ENCODE measurements at regions not wholly inside any gene's neighbourhood (a gene's known extent, or its start where the extent isn't known, plus 50 kb on each side); places are given as distances from the start of the nearest gene placed in this dataset.
A peak's percentile ranks its signal among the peaks of the same experiment; 100 is the strongest.

DNA sequence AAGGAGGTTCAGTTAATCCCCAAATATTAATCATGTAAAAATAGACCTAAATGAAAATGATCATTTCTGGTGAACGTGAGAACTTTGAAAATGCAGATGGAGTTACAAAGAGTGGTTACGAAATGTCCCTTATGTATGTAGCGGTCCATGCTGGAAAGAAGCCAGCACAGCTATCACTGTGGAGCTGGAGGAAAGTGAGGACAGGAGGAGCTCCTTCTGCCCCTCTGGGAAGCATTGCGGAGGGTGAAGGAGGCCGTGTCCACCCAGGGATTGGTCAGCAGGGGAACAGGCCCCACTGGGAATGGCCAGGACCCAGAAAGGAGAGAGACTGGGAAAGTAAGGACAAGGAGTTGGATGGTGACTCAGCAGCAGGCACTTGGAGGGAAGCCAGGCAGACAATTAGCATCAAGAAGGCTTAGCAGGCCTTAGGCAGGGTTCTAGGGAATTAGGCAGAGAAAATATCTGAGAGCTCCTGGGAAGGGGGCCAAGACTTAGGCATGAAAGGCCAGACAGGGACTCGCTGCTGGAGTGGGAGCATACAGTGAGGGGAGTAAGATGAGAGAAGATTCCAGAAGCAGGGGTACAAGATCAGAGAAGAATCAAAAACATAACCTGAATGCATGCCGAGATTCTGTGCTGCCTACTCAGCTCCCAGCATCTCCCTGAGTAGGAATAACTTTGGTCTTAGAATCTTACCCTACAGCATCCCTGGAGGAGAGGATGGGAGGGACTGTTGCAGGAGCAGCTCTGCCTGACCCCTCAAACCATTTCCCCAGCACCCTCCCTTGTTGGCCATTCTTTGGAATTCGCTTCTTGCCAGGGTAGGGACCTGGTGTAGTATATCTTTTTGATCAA lies 171.0 kb upstream of the UMPS start:
- peak; percentile 92 for DNase-seq

DNA sequence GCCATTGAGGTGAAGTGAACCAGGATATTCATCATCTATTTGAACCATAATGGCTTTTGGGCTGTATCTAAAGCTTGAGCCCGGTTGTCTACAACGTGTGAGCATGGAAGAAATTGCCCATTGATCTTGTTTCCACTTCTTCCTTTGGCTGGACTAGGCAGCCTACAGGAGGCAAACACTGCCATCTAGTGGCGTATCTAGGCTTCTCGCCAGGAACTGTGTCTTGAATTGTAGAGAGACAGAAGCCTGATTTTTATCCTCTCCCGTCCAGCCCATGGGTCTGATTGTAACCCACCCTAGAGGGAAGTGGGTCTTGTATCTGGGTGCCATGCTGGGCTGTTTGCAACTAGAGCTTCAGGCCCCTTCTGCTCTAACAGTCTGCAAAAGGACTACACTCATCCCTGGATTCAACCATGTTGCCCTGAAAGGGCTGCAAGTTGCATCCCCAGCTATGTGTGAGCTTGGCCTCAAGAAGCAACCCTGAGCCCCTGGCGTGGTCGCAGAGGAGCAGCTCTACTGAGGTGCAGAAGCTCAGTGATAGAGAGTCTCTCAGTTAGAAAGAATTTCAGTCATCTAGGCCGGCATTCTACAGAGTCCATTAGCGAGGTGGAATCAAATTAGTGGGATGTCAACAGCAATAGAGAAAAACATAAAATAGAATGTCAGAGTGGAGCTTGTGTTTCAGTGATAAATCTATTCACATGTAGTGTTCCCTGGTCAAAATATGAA lies 170.2 kb upstream of the UMPS start:
- peak; percentile 80 for DNase-seq

DNA sequence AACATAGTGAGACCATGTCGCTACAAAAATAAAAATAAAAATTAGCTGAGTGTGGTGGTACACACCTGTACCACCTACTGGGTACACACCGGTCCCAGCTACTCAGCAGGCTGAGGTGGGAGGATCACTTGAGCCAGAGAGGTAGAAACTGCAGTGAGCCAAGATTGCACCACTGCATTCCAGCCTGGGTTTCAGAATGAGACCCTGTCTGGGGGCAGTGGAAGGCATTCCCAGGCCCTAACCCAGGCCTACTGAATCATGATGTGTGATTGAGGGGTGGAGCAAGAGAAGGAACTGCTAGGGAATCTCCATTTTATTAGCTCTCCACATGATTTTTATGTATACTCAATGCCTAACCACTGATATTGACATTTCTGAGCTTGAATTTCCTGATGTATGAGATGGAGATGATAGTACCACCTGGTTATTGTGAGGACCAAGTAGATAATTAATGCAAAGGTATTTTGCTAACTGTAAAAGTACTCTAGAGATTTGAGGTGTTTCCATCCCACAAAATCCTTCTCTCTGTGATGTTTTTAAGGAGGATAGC lies 169.5 kb upstream of the UMPS start:
- no peak for DNase-seq

DNA sequence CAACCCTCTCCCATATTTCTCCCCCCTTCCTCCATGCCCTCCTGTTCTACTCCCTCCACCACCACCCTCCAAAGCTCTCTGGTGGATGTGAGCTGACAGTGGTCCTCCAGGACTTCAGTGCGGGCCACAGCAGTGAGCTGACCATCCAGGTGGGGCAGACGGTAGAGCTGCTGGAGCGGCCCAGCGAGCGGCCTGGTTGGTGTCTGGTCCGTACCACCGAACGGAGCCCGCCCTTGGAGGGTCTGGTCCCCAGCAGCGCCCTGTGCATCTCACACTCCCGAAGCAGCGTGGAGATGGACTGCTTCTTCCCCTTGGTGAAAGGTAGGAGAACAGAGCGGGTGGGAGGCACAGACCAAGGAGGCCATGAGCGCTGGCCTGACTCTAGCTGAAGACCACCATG lies 167.5 kb upstream of the UMPS start:
- no peak for DNase-seq

DNA sequence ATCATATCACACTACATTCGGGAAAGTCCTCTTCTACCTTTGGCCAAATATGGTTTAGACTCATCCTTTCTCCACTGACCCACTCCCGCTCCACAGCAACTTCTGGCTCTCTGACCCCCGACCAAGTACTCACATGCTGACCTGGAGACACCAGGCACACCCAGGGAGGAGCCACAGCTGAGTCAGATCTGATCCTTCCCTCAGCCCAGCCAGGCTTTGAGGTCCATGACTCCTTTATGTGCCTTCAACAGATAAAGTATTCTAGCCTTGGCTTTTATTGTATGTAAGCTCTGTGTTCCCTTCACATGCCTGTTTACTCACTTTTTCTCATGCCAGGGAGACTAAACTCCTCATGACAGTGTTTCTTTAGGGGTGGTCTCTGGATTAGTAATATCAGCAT lies 166.9 kb upstream of the UMPS start:
- DNase-seq: no peak

DNA sequence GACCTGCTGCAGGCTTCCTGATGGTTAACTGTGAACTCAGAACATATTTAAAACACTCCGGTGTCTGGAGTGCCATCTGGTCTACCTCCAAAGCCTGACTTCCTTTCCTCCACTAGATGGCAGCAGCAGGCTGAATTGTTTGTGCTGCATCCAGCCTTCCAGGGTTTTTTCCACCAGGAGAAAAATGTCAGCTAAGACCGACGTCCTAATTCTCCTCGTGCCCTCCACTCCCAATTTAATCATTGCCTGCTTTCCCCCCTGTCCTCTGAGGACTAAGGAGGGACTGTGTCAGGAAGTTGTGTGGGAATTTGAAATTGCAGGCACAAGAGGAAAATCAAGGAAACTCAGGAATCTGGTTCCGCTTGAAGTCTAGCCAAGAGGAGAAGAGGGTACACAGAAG lies 165.2 kb upstream of the UMPS start:
- DNase-seq: peak; percentile 80

DNA sequence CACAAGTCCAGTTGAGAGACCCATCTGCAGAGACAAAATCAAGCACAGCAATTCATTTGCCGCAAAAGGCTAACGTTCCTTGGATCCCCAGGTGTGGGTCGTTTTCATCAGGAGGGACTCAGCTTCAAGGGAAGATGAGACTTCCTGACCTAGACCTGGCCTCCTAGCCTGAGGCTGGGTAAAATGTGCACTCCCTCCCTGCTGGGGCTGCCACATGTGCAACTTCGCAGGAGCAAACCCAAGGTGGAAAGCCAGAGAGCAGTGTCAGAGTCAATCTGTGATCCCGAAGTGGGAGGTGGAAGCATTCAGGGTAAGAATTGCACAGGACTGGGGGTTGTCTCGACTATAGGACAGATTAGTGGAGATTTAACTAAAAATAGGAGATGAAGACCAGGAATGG lies 164.7 kb upstream of the UMPS start:
- DNase-seq: no peak

DNA sequence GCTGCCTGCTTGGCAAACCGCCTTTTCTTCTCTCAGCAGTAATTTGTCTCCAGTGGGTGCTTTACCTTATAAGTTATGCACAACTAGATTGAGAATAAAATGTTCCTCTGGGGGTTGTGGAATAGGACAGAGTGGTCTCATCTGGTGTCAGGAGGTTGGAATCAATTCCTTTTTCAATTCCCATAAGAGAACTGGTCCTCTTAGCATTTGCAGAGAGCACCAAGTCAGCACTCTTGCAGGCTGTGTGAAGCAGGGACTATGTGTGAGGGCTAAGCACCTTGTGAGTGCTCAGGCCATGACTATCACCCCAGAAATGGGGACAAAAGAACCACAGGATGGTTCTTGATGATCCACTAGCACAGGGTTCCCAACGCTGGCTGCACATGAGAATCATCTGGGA lies 163.6 kb upstream of the UMPS start:
- no peak for DNase-seq

DNA sequence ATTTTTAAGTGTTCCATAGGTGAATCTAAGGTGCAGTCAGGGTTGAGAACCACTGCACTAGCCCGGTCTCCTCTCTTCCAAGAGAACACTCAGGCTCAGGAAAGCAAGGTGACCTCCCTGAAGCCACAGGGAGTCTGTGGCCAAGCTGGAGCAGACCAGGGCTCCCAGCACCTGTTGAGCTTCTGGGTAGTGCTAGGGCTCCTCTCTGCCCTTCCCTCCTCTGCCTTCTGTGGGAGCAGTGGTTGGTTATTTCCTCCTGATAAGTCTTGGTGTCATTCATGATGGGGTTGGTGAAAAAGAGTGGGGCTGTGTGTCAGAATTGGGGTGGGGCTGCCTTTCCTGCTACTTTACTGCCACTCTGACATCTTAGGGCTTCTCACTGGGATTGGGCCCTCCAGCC lies 163.1 kb upstream of the UMPS start:
- DNase-seq: no peak

DNA sequence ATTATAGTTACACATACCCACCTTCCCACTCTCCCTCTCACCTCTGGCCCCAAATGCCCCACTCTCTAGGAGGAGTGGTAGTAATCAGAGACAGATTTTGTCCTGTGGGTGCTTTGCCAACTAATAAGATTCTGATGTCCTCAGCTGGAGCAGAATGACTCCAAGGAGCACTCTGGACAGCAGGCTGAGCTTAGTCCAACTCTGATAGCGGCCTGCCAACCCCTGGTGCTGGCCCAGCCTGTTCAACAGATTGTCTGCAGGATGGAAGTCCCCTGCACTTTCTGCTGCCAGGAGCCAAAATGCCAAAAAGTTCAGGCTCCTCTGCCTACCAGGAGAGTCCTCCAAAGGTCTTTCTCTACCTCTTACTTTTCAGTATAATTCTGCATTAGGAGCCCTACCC lies 160.5 kb upstream of the UMPS start:
- no peak for DNase-seq

DNA sequence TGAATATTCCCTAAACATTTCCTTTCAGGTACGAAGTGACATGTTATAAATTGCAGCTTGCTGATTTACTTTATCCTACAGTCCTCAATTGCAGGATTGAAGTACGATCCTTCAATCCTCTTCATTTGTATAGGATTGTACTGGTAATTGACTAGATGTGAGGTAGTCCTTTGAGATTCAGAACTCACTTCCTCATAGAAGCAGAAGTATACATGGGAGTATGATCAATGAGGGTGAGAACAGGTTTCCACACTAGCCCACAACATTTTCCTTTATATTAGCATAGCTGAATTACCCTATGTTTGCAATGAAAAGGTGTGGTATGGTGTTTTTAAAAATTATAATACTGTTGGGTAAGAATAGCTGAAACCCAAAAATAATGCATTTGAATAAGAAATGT lies 160.0 kb upstream of the UMPS start:
- no peak for DNase-seq

DNA sequence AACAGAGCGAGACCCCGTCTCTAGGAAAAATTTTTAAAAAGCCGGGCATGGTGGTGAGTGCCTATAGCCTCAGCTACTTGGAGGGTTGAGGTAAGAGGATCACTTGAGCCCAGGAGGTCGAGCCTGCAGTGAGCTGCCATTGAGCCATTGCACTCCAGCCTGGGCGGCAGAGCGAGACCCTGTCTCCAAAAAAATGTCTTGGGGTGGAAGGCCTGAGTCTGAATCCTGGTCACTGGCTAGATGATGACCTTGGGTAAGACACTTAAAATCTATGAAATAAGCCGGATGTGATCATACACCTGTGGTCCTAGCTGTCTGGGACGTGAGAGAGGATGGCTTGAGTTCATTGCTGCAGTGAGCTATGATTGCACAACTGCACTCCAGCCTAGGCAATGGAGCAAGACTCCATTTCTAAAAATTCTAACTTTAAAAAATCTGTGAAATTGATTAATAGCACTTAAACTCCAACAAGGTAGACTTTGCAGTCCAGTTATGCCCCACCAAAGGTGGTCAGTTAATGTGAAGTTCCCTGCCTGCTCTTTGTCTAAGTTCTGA lies 157.3 kb upstream of the UMPS start:
- DNase-seq: no peak

DNA sequence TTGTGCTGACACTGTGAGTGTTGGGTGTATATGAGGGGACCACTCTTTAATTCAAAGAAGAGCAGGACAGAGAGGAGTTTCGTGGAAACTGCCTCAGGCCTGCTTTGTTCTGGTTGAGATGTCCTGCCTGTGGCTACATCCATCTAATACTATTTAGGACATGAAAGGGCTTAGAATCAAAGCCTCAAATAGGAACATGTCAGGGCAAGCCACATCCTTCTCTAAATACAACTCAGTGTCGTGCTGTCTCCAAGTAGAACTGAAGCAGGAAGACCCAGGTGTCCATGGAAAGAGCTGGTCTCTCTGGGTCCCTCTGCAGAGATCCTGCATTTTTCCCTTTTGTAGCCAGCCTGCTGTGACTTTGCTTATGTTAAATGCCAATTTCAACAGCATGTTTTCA lies 156.2 kb upstream of the UMPS start:
- no peak for DNase-seq

DNA sequence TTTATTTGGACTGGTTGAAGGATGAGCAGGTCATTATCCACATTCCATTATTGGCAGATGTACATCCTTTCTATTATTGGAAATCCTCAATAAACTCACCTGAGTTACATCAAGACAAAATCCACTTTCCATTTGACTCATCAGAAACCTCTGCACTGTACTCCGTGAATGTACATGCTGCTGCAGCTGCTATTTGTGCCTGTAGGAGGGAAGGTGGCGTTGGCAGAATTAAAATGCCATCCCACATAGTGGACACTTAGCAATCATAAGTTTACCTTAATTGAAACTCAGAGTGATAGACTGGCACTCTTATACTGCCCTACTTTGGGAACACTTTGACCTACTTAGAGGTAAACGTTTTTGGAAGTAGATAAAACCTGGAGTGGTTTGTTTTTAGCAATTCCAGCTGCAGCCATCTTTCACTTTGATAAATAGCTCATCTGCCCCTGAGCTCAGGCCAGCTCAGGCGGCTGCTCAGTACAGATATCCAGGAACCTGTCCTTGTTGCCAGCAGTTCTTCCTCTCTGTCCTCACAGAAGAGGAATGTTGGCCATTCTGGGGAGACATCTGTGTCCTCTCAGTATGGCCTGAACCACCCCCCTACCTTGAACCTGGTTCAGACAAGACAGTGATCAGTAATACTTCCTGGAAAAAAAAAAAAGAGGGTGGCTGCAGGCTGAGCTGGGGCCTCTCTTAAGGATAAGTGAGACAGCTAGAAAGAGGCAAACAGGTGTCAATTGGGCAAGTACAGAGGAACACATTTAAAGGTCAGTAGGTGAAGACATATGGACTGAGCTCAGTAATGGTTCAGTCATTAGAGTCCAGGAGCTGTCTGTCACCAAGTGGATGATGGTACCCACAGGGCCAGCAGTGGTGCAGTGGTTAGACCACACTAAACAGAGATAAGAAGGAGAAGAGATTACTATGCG lies 153.4 kb upstream of the UMPS start:
- no peak for DNase-seq

DNA sequence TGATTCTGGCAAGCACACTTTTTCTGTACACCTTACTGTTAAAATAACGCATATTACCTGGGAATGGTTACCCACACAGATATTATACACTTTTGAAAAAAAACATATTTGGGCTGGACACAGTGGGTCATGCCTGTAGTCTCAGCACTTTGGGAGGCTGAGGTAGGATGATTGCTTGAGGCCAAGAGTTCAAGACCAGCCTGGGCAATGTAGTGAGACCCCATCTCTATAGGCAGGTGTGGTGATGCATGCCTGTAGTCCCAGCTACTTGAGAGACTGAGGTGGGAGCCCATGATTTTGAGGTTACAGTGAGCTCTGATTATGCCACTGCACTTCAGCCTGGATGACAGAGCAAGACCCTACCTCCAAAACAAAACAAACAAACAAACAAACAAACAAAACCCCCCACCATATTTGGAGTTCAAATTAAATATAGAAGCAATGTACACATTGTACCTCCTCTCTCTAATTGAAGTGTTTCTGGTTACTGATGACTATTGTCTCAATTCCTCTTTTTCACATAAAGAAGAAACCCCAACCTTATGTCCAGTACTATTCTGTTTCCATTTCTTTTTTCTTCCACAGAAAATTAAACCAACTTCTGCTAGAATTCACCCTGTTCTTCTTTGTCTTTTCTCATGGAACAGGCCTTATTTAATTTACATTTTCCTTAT lies 152.6 kb upstream of the UMPS start:
- DNase-seq: no peak

DNA sequence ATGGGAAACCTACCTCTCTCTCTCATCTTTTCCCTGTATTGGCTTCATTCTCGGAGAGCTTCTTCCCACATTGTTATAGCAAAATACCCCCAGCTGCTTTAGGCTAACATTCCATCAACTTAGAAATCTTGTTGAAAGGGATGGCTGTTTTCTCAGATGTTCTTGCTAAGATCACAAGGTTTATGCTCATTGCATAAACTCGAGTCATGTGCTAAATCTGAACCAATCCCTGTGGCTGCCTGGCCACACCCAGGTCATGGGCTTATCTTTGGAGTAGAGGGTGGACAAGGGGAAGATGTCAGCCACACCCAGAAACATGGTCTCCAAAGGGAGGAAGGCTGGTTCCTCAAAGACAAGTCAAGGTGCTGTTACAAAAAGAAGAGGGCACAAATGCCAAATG lies 150.6 kb upstream of the UMPS start:
- no peak for DNase-seq

DNA sequence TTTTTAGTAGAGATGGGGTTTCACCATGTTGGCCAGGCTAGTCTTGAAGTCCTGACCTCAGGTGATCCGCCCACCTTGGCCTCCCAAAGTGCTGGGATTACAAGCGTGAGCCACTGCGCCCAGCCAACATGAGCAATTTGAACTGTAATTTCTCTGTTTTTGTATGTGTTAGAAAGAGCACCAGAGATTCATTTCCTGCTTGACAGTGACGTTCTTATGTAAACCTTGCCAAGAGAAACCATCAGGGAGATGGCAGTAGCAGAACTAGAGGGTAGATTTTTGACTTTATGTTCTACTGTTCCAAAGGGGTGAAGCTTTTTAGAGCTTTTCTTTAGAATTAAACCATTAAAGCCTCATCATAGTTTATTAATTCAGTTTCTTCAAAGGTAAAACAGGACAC lies 148.1 kb upstream of the UMPS start:
- no peak for DNase-seq

DNA sequence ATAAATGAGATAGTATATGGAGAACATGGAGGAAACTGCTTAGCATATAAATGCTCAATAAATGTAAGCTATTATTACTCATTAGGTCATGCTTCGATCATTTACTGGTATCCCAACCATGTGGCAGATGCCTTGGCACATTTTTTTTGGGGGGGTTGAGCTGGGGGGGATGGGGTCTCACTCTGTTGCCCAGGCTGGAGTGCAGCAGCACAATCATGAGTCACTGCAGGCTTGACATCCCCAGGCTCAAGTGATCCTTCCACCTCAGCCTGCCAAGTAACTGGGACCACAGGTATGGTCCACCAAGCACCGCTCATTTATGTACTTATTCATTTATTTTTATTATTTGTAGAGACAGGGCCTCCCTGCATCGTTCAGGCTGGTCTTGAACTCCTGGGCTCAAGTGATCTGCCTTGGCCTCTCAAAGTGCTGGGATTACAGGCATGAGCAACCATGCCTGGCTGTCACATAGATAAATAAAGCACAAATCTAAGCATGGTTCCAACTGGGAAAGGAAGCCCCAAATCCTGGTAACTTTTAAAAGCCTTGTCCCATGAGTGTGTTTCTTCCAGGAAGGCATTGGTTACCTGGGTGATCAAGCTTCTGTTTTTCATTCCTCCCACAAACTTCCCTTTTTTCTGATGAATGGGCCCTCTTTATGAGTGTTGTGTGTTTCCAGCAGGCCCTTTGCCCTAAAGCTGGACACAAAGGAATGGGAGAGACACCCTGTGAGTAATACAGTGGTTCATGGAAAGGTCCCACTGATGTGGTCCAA lies 147.4 kb upstream of the UMPS start:
- no peak for DNase-seq

DNA sequence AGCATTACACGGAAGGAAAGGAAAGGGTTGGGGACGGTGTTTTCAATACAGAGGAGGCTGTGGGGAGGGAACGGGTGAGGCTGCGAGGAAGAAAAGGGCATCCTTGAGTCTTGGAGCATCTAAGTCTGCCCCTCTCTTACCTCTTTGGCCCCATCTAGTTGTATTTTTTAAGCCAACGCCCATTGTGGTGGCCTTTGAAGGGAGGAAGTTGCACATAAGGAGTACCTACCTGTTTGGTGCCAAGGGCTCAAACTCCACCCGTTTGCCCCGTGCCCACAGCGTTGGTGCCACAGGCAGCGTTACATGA lies 146.1 kb upstream of the UMPS start:
- no peak for DNase-seq

DNA sequence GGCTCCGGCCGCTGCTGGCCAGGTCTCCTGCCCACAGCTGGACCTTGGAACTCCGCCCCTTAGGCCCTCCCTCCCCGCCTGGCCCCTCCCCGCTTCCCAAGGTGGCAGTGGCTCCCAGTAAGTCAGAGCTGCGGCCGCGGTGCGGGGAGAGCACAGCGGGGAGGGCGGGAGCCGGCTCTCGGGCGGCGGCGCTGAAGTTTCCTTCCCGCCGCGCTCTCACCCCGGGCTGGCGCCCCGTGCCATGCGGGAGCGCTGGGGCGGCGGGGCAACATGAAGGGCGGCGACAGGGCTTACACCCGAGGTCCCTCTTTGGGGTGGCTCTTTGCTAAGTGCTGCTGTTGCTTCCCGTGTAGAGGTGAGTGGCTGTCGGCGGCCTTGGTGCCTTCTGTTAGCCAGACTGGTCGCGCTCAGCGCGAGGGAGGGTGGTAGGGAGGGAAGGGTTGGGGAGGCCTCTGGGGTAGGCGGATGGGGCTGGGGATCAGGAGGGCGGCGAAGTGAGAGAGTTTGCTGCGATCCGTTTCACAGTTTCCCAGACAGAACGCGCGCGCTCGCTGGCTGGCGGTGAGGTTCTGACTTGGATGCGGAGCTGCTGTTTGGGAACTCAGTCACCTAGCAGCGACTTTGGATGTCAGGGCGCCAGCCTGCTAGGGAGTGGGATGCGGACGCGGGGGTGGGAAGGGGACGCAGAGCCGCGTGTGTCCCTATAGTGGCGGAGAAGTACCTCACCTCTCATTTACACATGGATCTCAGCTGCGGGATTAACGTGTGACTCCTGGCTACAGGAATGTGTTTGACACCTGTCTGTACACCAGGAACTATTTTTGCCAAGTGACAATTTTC lies 145.5 kb upstream of the UMPS start:
- DNase-seq: peak; percentile 41

All from NCI-H1105 (cell line).